C4-2B (cell line): ENCODE measurements at regions not wholly inside any gene's neighbourhood (a gene's known extent, or its start where the extent isn't known, plus 50 kb on each side); places are given as distances from the start of the nearest gene placed in this dataset.
A peak's percentile ranks its signal among the peaks of the same experiment; 100 is the strongest.

Experiments used
- H3K27ac ChIP-seq: fragments of 450-650 bp; 2 replicates; pipeline ENCODE4 v1.5.1; 2017
- ZFX ChIP-seq: fragments of 450-650 bp; IDR thresholded peaks from 2 replicates; pipeline ENCODE4 v1.6.1; 2017
- TF ChIP-seq, protein P1 (sequence below): fragments of 450-650 bp; conservative IDR thresholded peaks from 2 replicates; pipeline ENCODE4 v1.5.1; 2017; ENCODE audit warnings: mild to moderate bottlenecking

DNA sequence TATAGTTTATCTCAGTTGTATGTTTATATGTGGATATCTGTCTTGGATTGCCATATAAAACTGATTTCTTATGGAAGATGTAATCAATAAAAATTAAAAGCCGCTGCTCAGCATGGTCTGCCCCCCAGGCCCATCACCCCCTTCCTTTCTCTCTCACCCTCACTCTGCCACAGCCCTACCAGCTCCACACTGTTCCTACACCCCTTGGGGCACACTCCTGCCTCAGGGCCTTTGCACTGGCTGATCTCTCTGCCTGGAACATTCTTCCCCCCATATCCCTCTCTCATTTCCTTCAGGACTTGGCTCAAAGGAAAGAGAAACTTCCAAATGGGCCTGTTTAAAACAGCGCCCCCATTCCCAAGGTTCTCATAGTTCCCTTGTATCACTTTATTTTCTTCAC, 63.1 kb downstream of the LRRC32 start:
- TF ChIP-seq ZFX: no peak
- TF ChIP-seq, protein P1, sequence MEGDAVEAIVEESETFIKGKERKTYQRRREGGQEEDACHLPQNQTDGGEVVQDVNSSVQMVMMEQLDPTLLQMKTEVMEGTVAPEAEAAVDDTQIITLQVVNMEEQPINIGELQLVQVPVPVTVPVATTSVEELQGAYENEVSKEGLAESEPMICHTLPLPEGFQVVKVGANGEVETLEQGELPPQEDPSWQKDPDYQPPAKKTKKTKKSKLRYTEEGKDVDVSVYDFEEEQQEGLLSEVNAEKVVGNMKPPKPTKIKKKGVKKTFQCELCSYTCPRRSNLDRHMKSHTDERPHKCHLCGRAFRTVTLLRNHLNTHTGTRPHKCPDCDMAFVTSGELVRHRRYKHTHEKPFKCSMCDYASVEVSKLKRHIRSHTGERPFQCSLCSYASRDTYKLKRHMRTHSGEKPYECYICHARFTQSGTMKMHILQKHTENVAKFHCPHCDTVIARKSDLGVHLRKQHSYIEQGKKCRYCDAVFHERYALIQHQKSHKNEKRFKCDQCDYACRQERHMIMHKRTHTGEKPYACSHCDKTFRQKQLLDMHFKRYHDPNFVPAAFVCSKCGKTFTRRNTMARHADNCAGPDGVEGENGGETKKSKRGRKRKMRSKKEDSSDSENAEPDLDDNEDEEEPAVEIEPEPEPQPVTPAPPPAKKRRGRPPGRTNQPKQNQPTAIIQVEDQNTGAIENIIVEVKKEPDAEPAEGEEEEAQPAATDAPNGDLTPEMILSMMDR: no peak
- no peak overlapping the region for H3K27ac ChIP-seq

DNA sequence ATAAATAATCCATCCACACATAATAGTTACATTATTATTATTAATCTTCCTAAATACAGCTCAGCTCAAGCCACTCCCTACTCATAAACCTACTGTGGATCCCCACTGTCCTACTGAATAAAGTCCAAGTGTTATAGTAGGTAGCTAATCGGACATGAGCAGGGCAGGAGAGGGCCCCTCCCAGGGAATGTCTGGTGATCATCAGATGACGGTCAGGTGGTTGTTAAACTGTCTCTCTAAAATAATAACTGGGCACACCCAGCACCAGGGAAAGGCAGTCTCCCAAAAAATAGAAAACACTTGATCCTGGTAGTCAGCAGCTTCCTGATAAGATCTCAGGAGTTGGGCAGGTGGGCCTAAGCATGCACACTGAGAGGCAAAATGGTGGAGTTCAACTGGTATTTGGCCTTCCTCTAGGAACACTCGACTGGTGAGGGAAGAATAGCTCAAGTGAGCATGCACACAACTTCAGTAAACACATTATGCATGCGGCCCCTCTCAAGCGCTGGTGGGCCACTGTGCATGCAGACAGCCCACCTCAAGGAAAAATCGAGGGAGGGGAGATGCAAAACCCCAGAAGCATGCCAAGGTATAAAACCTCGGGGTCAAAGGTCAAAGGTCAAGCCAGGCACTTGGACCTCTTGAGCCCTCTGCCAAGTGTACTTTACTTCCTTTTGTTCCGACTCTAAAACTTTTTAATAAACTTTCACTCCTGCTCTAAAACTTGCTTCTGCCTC, 65.0 kb downstream of the LRRC32 start:
- 0 out of 2 replicates have a peak, but pooled peaks have one; percentile 25 for TF ChIP-seq ZFX
- TF ChIP-seq, protein P1: no peak
- peak overlapping the region; percentile 41; the same call in 1 of the 2 replicates for H3K27ac ChIP-seq

DNA sequence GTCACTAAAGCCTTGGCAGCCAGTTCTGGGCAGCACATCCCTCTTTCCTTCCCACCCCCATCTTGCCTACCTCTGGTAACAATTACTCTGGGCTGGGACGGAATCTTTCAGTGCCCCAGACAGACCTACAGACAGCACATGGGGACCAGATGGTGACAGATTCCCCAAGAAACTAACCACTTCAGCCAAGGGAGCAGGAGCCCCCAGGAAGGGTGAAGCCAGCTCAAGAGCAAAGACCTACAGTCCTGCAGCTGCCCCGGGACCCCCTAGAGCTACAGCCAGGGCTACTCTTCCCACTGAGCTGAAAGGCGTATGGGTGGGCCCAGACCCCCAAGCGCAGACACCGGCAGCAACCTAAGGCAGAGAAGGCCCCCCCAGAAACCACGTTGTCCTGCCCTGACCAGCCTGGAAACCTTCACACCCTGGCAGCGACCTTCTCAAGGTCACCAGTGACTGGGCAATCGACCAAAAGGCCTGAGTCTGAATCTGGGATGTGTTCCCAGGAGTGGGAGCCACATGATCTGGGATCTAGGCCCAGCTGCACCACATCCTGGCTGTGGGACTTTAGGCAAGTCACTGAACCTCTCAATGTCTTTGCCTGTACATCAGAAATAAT, 65.8 kb downstream of the LRRC32 start:
- TF ChIP-seq, protein P1: no peak
- no peak for TF ChIP-seq ZFX
- peak overlapping the region; percentile 41 for H3K27ac ChIP-seq

DNA sequence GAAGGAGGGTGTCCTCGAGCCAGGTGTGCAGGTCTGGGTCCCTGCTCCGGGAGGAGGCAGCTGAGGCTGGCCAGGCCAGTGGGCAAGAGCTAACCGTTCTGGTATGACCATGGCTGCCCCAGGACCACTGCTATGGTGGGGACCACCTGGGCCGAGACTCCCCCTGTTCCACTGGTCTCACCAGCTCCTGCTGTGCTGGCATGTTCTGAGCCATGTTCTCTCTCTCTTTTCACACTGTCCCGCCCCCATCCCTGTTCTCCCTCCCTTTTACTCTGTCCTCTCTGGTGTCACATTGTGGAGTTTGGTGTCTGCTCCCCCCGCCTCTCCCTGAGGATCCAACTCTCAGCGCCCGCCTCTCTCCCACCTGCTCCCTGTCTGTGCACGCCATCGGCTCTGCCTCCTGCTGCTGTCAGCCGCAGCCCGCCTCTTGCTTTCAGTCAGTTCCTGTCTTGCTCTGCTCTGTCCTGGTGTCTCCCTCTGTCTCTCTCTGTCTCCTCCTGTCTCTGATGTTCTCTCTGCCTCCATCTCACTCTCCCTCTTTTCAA, 66.4 kb downstream of the LRRC32 start:
- TF ChIP-seq, protein P1: no peak
- no peak for TF ChIP-seq ZFX
- H3K27ac ChIP-seq: peak overlapping the region; percentile 41

DNA sequence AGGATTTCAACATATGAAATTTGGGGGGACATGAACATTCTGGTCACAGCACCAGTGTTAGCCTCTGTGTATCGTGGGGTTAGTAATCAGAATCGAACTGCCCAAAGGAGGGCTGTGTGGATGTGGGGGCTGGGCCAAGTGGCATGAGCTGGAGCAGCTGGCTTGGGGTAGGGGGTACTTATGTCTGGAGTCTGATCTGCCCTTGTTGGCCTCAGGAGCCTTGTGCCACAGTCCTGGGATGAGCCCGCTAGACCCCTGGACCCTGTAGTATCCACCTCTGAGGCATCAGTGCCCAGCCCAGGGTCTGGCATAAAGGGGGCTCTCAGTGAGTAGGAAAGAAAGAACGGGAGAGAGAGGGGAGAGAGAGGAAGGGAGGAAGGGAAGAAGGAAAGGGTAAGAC, 67.3 kb downstream of the LRRC32 start:
- no peak overlapping the region for H3K27ac ChIP-seq
- no peak for TF ChIP-seq ZFX
- TF ChIP-seq, protein P1: no peak
